NAMALWA (cell line): ENCODE measurements at regions not wholly inside any gene's neighbourhood (a gene's known extent, or its start where the extent isn't known, plus 50 kb on each side); places are given as distances from the start of the nearest gene placed in this dataset.
"Not testable (repeated sequence)": the region's sequence is repeated elsewhere in the genome, so short reads cannot be mapped to it uniquely, and the experiment has no call there.

ENCODE experiments used
- DNase-seq: peaks from one replicate; pipeline ENCODE4 v3.0.0-alpha.2; 2015; ENCODE audit warnings: low spot score

DNA sequence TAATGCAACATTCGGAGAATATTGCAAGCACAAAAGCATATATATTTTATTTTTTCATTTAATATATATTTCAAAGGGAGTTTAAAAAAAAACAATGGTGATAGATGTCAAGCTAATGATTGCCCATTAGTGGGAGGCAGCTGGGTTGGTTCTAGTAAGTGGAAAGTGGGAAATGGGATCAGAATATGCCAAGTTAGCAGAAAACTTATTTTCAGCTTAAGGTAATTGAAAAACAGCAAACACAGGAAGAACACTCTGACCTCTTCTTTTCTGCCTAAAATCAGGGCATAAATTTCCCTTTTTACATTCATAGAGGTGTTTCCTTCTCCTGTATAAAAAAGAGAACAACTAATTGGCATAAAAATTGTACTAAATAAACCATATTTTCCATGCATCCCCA lies 535.3 kb upstream of the SYT4 start:
- DNase-seq = no peak

- no peak for DNase-seq
Observed at GRCh38 chr18:43819397-43819796, 542.1 kb upstream of the SYT4 start.

DNA sequence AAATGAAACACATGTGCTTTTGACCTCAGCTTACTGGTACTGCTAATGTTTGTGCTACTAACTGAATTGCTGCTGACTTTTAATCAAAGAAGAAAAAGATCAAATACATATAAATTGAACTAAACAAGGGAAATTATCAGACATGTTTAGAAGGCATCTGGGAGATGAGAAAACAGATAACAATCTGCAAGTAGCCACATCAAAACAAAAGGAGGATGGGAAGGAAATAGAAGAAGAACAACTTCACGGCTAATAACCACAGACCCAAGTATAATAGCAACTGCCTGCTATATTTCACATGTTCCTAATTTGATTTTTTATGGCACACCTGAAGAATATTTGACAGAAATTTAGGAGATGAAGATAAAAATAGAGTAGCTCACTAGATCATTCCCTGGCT lies 542.6 kb upstream of the SYT4 start:
- no peak for DNase-seq

- no peak for DNase-seq
Observed at GRCh38 chr18:43825768-43826167, 548.5 kb upstream of the SYT4 start.

GRCh38 chr18:43826215-43826614 lies 548.9 kb upstream of the SYT4 start:
- DNase-seq = no peak

GRCh38 chr18:43827311-43827710 lies 550.0 kb upstream of the SYT4 start:
- no peak for DNase-seq

GRCh38 chr18:43830303-43830702 lies 553.0 kb upstream of the SYT4 start:
- DNase-seq = no peak

DNA sequence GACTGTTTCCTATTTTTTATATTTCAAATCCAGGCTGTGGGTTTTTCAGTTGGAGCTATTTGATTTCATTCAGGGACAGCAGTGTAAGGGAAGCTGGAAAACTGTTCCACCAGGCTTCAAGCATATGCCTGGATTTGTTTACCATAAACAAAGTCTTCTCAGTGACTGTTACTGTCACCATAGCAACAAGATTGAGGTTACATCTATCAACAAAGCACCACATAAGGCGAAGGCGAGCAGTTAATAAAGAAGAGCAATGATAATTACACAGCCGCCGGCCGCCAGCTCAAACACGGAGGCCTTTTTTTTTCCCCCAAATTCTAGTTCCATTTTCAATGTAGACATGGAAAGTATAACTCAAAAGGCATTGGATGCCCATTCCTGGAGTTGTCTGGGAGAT lies 553.7 kb upstream of the SYT4 start:
- DNase-seq = no peak

GRCh38 chr18:43846299-43846698 lies 569.0 kb upstream of the SYT4 start:
- no peak for DNase-seq

DNA sequence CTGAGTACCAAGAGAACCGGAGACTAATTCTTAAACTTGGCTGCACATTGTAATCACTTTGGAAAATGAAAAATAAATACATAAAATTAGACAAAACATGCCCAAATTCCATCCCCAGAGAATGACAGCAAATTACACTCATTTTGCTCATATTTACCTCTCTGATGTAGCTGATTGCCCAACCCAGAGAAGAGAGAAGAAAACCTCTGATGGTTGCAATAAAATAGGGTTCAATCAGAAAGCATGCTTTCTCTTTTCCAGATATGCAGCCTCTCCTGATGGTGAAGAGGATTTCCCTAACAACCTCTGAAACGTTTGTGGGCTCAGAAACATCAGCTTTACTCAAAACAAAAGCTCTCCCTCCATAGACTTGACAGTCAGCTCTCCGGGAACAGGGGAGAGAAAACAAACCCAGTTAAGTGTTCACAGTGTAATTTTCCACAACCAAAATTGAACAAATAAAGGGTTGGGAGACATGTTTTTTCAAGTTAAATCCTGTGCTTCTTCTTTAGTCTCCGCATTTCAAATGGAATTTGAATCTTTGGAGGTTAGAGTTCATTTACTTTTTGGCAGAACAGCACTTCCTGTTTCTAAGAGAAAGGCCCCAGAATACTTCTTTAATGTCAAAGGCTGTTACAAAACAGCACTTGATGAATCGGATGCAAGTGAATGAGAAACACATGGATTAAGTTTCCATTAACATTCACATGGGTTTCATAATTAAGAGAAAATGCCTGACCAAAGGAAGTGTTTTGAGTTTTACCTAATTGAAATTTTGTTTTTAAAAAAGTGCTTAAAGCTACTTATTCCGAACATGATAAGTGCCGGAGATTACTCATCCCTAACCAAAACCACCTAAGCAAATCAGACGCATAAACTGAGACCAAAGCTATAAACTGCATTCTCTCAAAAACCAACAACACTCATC lies 570.1 kb upstream of the SYT4 start:
- no peak for DNase-seq

DNA sequence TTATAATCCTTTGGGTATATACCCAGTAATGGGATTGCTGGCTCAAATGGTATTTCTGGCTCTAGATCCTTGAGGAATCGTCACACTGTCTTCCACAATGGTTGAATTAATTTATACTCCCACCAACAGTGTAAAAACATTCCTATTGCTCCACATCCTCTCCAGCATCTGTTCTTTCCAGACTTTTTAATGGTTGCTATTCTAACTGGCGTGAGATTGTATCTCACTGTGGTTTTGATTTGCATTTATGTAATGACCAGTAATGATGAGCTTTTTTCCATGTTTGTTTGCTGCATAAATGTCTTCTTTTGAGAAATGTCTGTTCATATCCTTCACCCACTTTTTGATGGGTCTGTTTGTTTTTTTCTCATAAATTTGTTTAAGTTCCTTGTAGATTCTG lies 572.5 kb upstream of the SYT4 start:
- not testable (repeated sequence) for DNase-seq

DNA sequence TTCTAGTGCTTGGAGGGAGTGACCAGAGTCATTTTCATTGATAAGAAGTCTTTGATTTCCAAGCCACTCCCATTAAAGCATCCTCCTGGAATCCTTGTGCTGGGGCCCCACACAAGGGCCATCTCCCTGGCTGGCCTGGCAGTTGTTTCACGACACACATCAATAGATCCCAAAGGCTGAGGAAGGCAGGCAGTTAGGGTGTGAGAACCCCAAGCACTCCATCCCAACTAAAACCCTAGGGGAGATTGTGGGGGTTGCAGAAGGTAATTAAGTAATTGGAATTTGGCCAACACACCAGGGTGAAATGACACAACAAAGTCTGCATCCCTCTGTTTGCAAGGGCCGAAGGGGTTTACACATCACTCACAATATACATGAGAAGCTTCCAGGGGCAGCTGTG lies 578.1 kb upstream of the SYT4 start:
- no peak for DNase-seq

DNA sequence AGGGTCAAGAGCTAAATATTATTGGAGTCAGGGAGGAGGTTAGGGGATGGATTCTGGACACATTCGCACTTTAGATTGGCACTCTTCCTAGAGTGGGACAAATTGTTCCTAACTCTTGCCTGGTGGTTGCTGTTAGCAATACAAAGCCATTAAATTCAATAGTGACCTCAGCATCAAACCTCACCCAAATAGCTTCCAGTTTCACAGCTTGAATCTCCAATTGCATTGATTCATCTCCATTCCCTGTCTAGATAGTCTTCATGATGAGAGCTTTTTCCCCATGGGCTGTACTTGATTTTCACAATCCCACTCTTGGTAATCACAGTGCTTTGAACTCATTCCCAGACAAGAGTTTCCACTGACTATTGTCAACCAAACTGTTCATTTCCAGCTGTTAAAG lies 585.9 kb upstream of the SYT4 start:
- no peak for DNase-seq

GRCh38 chr18:43866696-43867095 lies 589.4 kb upstream of the SYT4 start:
- DNase-seq = no peak

GRCh38 chr18:43868497-43868995 lies 591.3 kb upstream of the SYT4 start:
- no peak for DNase-seq

- DNase-seq = no peak
Observed at GRCh38 chr18:43869451-43870008, 592.2 kb upstream of the SYT4 start.

GRCh38 chr18:43870626-43871025 lies 593.3 kb upstream of the SYT4 start:
- no peak for DNase-seq

DNA sequence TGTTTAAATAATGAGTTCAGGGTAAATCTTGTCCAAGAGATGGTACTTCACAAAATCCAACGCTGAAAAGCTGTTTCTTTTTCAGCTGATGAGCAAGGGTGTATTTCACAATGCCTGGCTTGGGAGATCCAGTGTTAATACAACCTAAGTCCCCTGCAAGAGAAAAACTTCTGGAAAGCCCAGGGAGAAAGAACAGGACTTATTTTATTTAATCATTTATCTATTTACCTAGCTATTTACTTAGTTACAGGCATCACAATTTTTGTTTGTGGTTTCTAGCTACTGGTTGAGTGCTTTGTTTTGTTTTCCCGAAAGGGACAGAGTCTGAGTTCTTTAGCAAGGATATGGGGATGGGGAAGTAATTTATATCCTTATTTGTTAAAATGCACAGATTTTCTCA lies 598.2 kb upstream of the SYT4 start:
- DNase-seq = no peak

DNA sequence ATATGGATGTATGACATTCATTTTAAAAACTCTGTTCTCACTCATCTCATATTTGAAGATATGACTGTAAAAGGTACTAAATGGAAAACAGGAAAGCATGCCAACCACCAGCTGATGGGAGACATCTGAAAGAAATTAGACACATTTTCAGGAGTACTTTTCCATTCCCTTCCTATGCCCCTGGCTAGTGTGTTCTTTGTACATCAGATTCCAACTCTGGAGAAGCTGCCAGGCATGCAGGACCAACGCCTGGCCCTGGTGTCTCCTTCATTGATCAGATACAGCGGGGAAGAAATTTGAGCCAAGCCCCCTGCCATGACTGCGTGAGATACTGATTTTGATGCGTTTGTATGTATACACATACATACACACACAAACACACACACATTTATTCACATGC lies 599.0 kb upstream of the SYT4 start:
- DNase-seq = no peak

DNA sequence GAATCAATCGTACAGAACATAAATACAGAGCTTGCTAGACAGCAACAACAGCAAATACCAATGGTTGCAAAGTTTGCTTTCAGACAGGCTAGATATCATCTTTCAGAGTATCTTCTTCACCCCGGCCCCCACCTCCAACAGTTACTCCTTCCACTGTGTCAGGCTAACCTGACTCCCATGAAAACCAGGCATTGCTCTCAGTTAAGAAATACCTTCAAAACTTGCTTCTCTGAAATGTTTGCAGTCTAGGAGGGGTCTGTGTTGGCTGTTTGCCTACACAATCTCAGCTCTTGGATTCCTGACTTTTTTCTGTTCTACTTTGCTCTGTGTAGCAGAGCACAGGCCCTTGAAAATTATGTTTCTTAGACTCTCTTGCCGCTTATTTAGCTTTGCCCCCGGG lies 599.5 kb upstream of the SYT4 start:
- no peak for DNase-seq

DNA sequence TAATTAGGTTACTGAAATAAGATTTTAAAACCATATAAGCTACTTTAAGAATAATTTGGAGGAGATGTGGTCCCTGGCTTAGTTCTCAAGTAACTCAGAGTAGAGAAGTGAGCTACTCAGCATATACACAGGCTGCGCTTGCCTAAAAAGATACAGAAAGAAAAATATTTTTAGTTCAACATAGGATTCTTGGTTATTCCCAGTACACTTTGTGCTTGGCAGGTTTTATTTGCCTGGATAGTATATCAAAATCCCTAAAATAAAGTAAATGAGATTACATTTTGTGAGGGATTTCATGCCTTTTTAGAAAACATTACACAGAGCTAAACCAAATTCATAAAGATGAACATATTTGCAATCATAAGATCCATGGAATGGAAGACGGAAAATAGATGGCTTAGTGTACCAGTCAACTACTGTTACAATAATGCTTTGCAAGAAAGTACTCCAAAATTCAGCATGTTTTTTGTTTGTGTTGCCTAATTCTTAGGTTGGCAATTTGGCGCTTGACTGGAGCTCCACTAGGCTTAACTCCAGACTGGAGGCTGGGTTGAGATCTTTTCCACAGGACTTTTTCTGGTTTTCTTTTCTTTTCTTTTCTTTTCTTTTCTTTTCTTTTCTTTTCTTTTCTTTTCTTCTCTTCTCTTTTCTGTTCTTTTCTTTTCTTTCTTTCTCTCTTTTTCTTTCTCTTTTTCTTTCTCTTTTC lies 600.5 kb upstream of the SYT4 start:
- no peak for DNase-seq

- no peak for DNase-seq
Observed at GRCh38 chr18:43879415-43879814, 602.1 kb upstream of the SYT4 start.
